ENCODE measurements at regions not wholly inside any gene's neighbourhood (a gene's known extent, or its start where the extent isn't known, plus 50 kb on each side); places are given as distances from the start of the nearest gene placed in this dataset.

GRCh38 chrY:7731651-7732050, 820.1 kb upstream of the AMELY start:
- H3K4me3 ChIP-seq (replicated peaks; ENCODE audit: low read depth, low read length), result no peak overlapping the region
- TF ChIP-seq CTCF (IDR thresholded peaks at IDR 0.05; ENCODE audit: low read depth, low read length, missing control alignments), result no peak
- no peak for DNase-seq (ENCODE audit: extremely low read depth, low read depth)

- no peak for DNase-seq (ENCODE audit: extremely low read depth, low read depth)
- no peak overlapping the region for H3K4me3 ChIP-seq (replicated peaks; ENCODE audit: low read depth, low read length)
- TF ChIP-seq CTCF (IDR thresholded peaks at IDR 0.05; ENCODE audit: low read depth, low read length, missing control alignments), result no peak
These were observed 819.1 kb upstream of the AMELY start for GRCh38 chrY:7730664-7731063.

GRCh38 chrY:7730071-7730470, 818.5 kb upstream of the AMELY start:
- DNase-seq (ENCODE audit: extremely low read depth, low read depth), result no peak
- H3K4me3 ChIP-seq (replicated peaks; ENCODE audit: low read depth, low read length), result no peak overlapping the region
- TF ChIP-seq CTCF (IDR thresholded peaks at IDR 0.05; ENCODE audit: low read depth, low read length, missing control alignments), result no peak

GRCh38 chrY:7729318-7730011, 817.9 kb upstream of the AMELY start:
- no peak for TF ChIP-seq CTCF (IDR thresholded peaks at IDR 0.05; ENCODE audit: low read depth, low read length, missing control alignments)
- H3K4me3 ChIP-seq (replicated peaks; ENCODE audit: low read depth, low read length), result no peak overlapping the region
- no peak for DNase-seq (ENCODE audit: extremely low read depth, low read depth)

- H3K4me3 ChIP-seq (replicated peaks; ENCODE audit: low read depth, low read length), result no peak overlapping the region
- DNase-seq (ENCODE audit: extremely low read depth, low read depth), result no peak
- no peak for TF ChIP-seq CTCF (IDR thresholded peaks at IDR 0.05; ENCODE audit: low read depth, low read length, missing control alignments)
These were observed 817.4 kb upstream of the AMELY start for GRCh38 chrY:7728935-7729317.

GRCh38 chrY:7725791-7726460, 814.4 kb upstream of the AMELY start:
- H3K4me3 ChIP-seq (replicated peaks; ENCODE audit: low read depth, low read length), result no peak overlapping the region
- no peak for DNase-seq (ENCODE audit: extremely low read depth, low read depth)
- no peak for TF ChIP-seq CTCF (IDR thresholded peaks at IDR 0.05; ENCODE audit: low read depth, low read length, missing control alignments)

Data from HFF-Myc (cell line).